GM18520 (cell line): ENCODE measurements at regions not wholly inside any gene's neighbourhood (a gene's known extent, or its start where the extent isn't known, plus 50 kb on each side); places are given as distances from the start of the nearest gene placed in this dataset.
"Not testable (repeated sequence)": the region's sequence is repeated elsewhere in the genome, so short reads cannot be mapped to it uniquely, and the experiment has no call there.

Source experiments
- ATAC-seq: cut with Tn5 transposase; IDR thresholded peaks from one replicate; pipeline ENCODE4 v1.9.1; 2021; ENCODE audit not compliant: unreplicated experiment

GRCh38 chr1:228846952-228847351 lies 111.7 kb downstream of the RHOU start:
- ATAC-seq, result no peak

- not testable (repeated sequence) for ATAC-seq
These were observed 112.2 kb downstream of the RHOU start for GRCh38 chr1:228847451-228847850.

GRCh38 chr1:228848406-228848805 lies 113.1 kb downstream of the RHOU start:
- no peak for ATAC-seq

DNA sequence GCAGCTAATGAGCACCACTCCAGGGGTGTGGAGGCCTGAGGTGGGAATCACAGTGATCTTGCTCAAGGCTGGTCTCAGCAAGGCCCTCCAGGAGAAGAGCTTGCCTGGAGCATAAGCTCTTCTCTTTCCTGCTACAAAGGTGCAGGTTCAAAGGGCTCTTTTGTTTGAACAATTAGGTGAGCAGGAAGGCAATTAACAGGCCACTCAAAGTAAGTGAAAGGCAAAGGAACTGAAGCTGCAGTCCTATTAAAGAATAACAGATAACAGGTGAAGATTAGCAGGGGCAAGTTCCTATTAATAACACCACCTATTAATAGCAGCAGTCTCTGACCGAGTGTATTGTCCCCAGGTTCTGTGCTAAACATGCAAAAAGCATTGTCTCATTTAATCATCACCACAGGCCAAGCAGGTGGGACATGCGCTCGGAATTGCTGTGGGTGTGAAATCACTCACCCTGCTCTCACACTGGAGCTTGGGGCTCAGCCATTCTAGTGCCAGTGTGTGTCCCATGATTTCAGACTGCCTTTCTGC lies 113.8 kb downstream of the RHOU start:
- ATAC-seq, result peak; percentile 68

DNA sequence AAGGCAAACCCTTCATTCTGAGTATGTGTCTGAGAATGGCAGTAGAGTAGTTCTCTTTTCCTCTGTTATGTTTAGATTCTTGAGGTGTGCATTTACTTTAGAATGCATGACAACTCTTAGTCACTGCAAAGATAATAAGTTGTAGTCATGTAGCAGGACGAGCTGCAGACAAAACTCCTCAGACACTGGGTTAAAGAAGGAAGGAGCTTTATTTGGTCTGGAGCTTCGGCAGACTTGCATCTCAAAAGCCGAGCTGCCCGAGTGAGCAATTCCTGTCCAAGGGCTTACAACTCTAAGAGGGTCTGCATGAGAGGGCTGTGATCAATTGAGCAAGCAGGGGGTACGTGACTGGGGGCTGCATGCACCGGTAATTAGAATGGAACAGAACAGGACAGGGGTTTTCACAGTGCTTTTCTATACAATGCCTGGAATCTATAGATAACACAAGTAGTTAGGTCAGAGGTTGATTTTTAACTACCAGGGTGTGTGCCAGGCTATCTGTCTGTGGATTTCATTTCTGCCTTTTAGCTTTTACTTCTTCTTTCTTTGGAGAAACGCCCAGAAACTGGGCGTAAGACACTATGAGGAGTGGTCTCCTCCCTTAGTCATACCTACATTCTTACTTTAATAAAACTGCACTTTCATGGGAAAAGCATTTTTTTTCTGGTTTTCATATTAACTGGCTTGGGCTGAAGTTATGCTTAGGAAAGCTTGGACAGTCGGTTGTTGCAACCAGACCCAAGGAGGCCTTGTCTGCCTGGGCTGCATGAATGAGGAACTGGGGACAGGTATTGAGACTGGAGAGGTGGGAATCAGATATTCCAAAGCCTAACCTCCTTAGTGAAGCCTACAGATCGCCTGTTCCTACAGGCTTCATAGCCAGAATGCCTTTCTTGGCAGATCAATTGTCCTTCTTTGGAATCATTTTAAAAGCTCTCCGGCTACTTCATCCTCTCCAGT lies 115.1 kb downstream of the RHOU start:
- ATAC-seq, result no peak

DNA sequence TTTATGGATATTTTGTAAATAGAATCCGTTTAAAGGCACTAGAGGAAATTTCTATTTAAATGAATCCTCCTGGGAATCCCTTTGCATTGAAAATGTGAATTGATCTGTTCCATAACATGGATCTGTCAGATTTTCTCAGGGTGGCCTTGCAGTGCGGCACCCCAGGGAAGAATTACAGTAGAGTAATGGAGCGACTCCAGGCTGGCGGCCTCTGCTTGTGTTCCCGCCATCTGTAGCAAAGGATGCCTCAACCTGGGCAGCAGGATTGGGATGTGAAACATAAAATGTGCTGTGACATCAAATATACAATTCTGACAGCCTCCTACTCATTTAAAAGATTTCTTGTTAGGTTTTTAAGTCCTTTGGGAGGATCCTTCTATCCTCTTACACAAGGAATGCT lies 115.9 kb downstream of the RHOU start:
- ATAC-seq, result no peak

DNA sequence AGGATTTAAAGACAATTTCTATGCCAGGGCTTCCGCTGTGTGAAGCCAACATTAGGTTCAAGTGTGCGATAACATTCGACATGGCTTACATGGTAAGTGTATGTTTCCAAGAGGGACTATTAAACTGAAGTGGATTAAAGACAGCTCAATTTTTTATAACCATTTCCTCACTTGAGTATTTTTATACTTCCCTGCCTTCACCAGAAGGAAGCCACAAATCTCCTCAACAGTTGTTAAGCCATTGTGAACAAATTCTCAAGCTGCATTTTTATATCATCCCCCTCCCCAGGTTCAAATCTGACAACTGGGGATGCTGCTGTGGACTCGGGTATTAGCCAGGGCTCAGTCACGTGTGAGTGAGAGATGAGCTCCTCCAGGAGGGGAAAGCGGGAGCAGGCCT lies 116.3 kb downstream of the RHOU start:
- ATAC-seq, result no peak

- ATAC-seq, result no peak
These were observed 116.7 kb downstream of the RHOU start for GRCh38 chr1:228852024-228852423.

GRCh38 chr1:228852511-228853088 lies 117.3 kb downstream of the RHOU start:
- ATAC-seq, result no peak

- ATAC-seq, result no peak
These were observed 117.9 kb downstream of the RHOU start for GRCh38 chr1:228853191-228853590.

GRCh38 chr1:228853637-228854036 lies 118.4 kb downstream of the RHOU start:
- no peak for ATAC-seq

- ATAC-seq, result no peak
These were observed 119.6 kb downstream of the RHOU start for GRCh38 chr1:228854907-228855306.

GRCh38 chr1:228857611-228858010 lies 122.3 kb downstream of the RHOU start:
- no peak for ATAC-seq

- ATAC-seq, result peak; percentile 82
These were observed 125.9 kb downstream of the RHOU start for GRCh38 chr1:228860911-228861831.

- no peak for ATAC-seq
These were observed 126.5 kb downstream of the RHOU start for GRCh38 chr1:228861832-228862180.

DNA sequence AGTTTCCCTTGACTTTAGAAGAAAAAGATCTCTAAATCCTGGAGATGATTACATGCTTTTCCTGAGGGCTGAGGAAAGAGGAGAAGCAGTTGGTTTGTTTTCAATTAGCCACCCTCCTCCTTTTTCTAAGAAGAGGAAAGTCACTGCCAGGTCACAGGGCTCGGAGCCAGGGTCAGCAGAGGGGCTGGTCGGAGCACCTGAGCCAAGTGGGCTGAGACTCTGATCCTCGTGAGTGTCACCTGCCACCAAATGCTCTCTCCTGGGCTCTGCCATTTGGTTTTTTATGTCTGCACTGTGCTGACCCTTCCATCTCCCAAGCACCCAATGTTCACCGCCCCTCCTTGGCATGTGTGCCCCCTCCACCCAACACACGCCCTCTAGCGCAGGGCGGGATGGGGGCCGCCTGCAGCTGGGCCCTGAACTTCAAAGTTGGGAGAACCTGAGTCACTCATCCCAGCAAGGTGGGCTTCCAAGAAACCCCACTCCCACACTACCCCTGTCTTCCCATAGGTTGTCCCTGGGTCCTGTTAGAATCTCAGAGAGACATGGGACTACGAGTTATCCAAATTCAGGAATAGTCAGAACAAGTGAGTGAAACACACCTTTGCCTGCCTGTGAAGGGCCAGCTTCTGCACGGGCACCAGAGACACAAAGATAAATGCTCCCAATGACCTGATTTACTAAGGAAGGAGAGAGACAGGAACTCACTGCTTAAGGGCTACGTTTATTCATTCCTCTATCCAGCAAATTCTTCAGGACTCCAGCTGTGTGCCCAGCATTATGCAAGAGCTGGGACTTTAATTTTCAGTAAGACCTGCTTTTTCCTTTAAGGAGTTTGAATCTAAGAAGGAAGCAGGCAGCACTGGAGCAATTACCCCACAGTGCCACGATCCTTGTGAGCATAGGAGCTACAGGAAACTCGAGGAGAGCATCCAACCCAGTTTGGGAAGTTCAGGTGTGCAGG lies 127.5 kb downstream of the RHOU start:
- ATAC-seq, result no peak

DNA sequence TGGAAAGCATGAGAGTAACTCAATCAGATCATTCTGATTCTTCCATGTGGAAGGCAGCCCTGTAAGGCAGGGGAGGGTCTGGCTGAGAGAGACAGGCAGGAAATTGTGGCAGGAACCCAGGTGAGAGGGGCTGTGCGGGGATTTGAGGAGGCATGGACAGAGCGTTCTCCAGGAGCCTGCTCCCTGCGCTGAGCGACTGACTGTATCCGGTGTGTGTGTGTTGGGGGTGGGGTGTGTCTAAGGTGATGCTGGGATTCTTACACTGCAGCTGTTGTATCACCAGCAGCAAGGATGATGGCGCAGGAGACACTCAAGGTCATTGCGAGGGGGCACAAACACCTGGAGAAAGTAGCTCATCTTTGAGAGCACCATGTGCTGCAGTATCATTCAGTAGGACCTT lies 128.5 kb downstream of the RHOU start:
- ATAC-seq, result no peak

- no peak for ATAC-seq
These were observed 130.5 kb downstream of the RHOU start for GRCh38 chr1:228865627-228866330.

GRCh38 chr1:228866468-228866867 lies 131.2 kb downstream of the RHOU start:
- no peak for ATAC-seq
